Right hindlimb (tissue), 1 donor: ENCODE measurements at regions not wholly inside any gene's neighbourhood (a gene's known extent, or its start where the extent isn't known, plus 50 kb on each side); places are given as distances from the start of the nearest gene placed in this dataset.

Experiments
- DNase-seq: peaks from one replicate; pipeline ENCODE4 v3.0.0-alpha.2; 2018

DNA sequence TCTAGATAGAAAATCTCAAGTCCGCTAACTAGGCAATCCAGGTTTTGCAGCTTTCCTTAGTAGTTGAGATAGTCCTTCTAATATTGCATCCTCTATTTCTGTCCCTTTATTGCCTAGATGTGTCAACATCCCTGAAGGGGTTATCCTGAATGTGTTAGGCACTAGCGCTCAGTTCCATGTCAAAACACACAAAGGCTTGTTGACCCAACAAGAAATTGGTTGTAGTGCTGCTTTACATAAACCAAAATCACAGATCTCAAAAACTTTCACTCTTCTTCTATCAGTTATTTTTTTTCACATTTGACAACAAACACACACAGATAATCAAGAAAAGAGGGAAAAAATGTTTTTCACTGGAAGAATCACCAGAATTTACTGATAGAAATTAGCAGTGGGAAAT lies 51.4 kb upstream of the SOX2 start:
- no peak for DNase-seq

DNA sequence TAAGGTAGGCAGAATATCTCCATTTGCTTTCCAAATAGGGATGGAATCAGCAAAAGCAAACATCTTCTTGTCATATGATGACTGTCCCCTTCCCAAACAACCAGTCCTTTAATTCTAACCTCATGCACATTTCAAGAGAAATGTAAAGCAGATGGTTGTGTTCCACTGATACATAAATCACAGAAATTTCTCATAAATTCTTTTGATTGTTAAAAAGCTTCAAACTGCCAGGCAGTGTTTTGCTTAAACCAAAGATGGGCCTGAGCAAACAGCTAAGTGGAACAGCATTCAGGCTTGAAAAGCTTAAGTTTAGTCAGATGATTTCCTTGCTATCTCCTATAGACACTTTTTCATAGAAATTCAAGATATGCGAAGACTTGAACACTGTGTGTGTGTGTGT lies 74.3 kb upstream of the SOX2 start:
- no peak for DNase-seq

DNA sequence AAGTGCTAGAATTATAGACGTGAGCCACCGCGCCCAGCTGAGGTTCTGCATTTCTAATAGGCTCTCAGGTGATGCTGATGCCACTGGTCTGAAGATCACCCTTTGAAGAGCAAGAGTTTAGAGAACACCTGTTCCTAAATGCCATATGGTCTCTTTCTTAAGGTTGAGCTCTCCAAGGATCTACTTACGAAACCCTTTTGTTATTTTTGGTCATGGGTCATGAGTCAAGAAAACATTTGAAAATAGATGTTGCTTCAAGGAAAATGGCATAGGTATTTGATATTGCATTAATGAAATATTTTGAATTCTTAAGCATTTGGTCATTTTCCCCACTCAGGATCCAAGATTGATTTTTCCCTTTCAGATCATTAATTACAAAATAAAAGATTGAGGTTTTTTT lies 74.7 kb upstream of the SOX2 start:
- DNase-seq = no peak

DNA sequence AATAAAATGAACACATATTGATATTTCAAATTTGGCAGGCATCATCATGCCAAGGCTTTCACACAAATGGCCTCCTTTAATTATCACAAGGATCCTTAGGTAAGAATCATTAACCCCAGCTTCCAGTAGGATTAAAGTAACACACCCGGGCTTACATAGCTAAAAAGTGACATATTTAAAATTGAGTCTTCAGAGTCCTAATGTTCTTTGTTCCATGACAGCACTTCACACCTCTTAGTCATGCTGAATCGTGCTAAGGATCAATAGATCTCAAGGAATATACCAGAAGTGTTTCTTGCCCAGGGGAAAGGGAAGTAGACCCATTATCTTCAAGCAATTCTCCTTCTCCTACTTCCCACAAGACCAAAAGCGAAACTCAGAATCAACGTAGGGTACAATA lies 76.6 kb upstream of the SOX2 start:
- no peak for DNase-seq

DNA sequence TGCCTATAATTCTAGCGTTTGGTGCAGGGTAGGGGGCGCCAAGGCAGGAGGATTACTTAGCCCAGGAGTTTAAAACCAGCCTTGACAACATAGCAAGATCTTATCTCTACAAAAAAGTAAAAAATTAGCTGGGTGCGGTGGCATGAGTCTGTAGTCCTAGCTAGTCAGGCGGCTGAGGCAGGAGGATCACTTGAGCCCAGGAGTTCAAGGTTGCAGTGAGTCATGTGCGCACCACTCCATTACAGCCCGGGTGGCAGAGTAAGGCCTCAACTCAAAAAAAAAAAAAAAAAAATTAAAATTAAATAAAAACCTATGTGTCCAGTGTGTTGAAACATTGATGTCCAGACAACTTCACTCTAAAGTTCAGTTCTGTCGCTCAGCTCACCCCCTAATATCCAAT lies 78.2 kb upstream of the SOX2 start:
- DNase-seq = no peak

DNA sequence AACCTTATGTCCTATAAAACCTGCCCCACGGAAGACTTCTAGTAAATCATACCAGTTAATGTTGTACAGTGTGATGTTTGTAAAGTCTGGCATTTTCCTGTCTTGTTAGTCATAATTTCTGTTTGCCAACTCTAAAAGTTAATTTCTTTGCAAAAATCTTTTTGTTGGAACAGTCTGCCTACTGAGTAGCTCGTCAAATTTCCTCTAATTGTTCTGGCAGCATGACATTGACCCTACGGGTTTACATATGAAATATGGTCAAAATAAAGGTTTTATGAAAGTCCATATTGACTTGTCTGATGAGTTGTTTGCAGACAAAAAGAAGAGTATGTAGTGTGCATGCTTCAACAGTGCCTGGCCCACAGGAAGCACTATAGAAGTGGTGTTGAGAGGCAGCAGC lies 79.8 kb upstream of the SOX2 start:
- no peak for DNase-seq

DNA sequence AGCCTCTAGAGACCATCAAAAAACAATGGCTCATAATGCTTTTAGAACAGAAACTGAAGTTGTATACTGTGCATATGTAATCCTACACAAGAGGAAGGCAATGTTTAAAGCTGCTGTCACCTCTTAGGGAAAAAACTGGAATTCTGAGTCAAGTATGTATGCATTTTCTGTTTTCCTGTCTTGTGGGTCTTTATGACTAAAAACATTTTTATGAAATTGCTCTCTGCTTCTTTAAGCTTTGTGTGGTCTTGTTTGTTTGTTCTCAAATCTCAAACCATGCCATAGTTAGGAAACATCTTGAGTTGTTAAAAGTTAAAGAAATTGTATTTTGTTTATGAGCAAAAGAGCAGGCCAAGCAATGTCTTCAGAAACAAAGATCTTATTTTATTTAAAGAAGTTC lies 80.9 kb upstream of the SOX2 start:
- DNase-seq = no peak

DNA sequence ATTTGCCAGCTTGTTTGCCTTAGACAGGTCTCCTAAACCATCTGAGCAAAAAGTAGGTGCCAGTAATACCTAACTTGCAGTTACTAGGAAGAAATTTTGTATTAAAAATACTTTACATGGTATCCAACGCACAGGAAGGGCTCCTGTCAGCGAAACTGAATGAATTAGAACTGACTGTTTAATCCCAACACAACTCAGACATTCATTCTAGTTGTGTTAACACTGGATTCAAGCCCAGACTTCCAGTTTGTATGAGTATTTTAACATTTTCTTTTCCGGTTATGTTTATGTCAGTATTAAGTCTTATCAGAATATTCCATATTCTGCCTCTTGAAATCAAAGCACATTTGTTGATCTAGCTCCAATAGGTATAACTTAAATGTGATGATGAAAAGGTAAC lies 82.0 kb upstream of the SOX2 start:
- DNase-seq = no peak

DNA sequence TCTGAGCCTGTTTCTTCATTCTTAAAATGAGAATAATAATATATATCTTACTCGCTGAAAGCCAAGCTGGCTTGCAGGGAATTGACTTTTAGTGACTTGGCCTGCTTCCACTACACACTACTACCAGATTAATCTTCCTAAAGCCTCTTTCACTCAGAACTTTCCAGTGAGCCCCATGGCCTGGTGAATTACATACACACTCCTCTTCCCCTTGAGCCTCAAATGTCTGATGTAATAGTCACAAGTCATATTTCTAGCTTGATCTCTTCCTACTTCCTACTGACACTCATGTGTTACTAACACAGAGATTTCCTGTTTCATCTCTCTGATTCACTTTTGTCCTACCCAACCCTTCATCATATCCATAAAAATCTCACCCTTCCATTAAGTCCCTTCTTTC lies 82.7 kb upstream of the SOX2 start:
- DNase-seq = no peak

DNA sequence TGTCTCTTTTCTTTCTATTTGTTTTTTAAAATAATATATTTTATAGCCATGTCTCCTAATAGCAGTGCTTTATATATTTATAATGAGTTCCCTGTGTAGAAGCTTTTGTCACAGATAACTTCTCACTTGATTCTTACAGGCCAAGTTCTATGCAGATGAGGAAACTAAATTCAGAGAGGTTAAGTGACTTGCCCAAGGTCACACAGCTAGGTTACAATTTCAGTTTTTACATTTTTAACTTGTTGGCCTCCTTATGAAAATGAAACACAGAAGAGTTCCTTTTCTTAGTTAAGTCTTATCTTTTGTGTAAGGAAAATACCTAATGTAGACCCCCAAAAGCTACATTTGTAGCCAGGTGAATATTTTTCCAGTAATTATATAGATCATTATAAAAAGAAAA lies 83.3 kb upstream of the SOX2 start:
- DNase-seq = no peak

DNA sequence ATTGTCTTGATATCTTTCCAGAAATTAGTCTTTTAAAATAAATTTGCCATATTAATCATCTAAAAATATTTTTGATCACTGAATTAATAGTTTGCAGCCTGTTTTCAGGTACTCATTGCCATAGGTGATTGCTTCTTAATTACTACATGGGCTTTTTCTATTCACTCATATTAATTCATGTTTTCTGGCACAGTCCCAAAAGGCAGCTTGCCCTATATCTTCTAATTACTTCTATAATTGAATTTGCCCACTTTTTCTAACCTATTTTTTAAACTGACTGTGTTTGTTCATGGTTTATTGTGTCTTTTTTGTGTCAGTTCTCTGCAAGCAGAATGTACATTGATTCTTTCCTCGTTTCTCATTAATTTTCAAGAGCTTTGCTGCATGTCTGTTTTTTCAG lies 85.7 kb upstream of the SOX2 start:
- no peak for DNase-seq

DNA sequence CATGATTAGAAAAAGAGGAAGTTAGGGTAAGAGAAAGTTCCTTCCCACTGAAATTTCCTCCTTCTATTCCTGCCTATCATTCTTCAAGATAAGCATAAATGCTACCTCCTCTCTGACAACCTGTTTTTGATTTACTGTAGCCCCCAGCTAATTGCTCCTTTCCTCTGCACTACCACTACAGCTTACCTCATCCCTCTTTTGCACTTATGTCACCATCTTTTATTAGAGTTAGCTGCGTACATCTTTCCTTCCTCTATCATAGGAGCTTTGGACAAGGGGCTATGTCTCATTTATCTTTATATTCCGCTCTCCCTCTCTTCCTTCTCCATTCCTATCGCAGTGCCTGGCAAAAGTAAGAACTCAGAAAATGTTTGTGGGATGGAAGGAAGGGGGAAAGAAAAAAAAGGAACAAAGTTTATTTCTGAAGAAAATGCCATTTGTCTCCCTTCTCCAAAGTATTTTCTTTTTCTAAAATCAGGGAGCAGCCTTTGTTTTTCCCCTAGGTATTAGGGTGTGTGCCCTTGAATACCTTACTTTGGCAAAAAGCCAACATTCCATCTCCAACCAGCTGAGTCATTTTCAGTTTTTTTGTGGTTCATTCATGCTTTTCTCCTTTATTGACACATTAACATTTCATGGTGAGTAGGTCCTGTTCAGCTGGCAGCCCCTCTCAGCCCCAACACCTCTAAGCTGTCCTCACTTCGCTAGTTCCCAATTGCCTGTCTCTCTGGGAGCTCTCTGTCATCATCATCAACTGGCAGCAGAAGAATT lies 87.6 kb upstream of the SOX2 start:
- DNase-seq = no peak

DNA sequence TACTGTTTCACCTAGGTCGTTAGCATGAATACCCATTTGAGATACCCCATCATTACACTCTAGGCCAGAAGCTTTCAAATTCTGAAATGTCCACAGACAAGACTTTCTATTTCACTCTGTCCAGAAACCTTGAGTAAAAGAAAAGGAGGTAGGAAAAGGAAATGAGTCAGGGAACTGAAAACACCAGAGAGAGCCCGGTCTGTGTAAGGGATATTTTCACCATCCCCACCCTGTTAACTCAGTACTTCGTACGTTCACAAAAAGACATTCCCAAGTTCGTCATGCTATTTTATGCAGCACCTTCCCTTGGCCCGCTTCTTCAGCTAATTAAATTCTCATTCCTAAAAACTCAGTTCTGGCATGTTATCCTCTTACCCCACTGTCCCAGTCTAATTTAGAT lies 89.4 kb upstream of the SOX2 start:
- DNase-seq = no peak

DNA sequence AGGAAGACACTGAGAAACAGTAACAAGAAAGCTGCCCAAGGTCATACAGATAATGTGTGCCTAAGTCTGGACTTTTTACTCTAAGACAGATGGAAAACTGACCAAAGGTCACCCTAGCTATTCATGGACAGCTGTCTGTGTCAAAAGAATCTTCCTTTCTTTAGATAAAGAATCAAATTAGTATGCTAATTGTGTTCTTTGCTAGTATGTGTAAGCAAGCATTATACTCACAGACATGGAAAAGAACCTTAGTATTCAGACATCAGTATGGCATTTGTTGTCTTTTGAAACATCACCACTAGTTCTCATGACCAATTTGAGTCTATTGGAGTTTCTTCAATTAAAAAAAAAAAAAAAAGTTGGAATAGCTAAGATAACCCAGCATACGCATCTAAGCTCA lies 91.8 kb upstream of the SOX2 start:
- no peak for DNase-seq

DNA sequence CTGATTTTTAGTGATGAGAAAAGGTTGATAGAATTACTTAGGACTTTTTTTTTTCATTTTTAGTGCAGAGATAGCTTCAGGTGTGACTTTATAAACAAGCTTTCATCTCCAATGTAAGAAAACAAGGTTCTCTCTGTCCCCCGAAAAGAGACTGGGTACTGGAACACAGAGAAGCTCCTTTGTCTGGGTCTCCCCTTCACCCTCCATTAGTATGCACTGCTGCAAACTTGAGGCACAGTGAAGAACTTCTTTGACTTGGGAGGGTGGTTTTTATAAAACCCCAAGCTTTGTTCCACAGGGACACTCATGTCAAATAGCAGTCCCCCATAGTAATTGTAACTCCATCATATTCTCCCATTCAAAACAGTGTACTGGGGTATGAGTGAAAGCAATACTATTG lies 93.5 kb upstream of the SOX2 start:
- DNase-seq = no peak

DNA sequence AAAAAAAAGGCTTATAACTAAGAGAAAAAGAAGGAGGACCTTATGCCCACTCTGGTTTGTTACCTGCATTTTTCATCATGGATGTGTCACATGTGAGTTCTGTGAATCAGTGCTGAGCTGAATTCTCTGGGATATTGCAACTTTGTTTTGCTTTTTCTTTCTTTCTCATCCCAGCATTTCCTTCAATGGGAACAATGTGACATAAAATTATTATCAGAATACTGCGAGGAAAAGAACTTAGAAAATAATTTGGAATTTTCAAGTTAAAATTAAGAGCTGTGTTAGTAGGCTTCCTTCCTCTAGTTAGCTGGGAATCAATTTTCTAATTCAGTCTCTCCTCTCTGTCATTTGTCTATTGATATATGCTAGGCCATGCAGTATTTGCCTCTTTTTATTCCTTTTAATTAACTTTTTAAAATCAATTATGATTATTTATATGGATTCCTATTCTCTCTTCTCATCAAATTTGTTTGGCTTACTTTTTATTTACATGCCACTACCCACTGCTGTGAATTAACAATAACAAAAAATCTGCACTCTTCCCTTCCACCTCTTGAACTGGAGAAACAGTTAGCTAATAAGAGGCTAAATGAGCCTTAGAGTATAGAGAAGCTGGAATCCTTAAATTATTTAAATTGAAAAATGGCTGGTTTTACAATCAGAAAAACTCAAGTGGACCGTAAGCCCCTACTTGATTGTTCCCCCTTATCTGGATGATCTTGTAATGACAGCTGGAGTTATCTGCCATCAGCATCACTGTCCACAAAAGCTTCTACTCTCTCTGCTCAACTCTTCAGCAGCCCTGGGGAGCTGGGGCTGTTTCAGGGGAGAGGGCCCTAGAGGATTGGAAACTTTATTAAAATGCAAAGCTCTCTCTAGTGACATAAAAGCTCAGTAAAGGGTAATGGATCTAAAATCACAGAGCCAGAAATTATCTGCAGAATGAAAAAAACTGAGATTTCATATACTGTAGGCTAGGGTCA lies 95.3 kb upstream of the SOX2 start:
- no peak for DNase-seq

DNA sequence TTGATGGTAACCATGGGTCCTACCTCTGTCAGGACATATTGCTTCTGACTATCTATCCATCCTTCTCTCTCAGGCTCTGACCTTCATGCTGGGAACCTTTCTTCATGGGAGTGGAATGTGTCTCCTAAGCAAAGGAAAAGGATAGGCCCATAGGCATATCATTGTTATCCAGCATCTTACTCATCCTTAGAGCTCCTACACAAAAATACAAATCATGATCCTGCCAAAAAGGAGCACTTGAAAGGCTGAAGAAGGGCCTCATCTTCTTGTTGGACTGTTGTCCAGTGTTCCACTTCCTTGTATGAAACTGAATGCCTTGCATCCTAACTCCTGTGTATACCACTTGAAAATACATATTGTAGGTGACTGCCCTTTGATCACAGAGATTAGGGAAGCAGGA lies 96.1 kb upstream of the SOX2 start:
- no peak for DNase-seq

DNA sequence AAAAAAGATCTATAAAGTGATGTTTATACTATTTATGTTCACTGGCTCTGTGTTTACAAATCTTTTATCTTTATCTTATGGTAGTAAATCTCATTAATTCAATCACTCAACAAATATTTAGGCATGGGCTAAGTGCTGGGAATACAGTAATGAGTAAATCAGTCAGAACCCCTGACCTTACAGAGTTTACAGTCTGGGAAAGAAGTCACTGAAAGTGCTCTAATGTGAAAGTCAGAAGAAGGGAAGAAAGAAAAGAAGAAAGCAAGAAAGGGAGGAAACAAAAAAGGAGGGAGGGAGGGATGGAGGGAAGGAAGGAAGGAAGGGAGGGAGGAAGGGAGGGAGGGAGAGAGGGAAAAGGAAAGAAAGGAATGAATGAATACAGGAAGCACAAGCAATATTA lies 96.8 kb upstream of the SOX2 start:
- no peak for DNase-seq

DNA sequence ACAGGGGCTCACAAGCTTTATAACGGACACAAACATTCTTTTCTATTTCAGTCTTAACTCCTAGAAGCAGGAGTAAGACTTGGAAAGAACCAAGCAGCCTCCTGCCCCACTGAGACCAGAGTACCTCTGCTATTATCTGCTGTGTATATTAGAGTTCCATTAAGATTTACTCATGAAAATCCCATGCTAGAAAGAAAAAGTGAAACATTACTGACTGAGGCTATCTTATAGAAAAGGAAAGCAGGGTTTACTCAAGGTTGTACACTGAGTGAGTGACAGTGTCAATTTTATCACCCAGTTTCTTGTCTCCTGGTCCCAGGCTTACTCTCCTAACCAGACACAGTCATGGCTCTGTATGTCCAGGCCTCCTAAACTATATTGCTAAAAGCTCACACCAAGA lies 97.9 kb upstream of the SOX2 start:
- no peak for DNase-seq

DNA sequence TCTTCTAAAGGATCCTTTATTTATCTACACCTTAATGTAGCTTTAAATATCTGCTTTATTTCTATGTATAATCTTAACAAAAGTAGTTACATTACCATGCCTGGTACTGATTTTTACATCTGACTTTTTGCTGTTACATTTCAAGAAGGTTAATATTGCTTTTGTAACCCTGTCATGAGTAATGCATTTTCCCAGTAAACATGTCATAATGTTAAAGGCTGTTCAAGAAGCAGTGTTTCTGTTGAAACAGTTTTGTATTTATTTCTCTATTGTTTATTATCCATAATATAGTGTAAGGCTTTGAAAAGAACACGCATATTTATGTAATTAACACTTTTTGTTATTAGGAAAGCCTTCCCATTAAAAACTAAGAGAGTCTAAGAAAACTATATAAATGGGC lies 98.5 kb upstream of the SOX2 start:
- no peak for DNase-seq

DNA sequence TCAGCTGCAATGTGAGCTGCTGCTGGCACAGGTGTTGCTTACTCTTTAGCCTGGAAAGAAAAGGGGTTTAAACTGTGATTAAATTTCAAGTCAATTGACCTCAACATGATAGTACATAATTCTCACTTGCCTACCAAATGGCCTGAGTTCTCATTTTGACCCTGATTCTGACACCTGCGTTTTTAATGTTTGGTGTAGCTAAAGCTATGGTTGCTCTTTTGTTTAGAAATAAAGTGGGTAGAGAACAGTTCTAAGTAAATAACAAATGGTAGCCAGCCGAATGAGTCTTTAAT lies 100.8 kb upstream of the SOX2 start:
- DNase-seq = no peak

DNA sequence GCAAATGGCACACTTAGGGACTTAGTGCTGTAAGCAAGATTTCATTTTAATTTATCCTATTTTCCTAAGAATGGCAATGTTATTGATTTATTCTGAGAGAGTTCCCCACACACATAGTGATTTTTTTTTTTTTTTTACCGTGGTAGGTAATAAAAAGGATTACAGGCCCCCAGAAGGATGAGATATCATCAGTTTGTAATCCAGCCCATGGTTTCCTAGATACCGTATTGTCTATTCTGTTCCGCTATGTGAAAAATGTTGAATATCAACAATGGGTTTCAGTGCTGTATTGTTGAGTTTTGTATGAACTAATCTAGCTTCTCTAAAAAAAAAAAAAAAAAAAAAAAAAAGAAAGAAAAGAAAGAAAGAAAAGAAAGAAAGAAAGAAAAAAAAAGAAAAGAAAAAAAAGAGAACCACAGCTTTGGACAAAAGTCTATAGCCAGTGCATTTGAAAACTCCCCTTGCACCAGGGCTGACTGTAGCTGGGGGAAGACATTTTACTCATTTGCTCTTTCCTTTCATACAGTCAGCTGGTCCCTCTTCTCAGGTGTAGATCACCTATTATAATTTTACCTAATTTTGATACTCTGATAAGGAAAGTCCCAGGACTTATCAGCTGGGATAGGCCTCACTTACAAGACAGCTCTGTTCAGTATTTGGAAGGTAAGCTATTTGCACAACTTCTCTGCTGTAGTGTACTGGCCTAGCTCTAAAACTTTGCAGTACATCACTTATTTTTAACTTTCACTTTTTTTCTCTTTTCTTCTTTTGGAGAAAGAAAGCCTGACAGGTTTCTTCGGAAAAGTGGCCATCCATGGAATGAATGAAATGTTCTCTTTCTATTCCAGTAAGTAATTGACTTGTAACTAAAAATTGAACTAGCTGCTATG lies 101.4 kb upstream of the SOX2 start:
- DNase-seq = no peak

DNA sequence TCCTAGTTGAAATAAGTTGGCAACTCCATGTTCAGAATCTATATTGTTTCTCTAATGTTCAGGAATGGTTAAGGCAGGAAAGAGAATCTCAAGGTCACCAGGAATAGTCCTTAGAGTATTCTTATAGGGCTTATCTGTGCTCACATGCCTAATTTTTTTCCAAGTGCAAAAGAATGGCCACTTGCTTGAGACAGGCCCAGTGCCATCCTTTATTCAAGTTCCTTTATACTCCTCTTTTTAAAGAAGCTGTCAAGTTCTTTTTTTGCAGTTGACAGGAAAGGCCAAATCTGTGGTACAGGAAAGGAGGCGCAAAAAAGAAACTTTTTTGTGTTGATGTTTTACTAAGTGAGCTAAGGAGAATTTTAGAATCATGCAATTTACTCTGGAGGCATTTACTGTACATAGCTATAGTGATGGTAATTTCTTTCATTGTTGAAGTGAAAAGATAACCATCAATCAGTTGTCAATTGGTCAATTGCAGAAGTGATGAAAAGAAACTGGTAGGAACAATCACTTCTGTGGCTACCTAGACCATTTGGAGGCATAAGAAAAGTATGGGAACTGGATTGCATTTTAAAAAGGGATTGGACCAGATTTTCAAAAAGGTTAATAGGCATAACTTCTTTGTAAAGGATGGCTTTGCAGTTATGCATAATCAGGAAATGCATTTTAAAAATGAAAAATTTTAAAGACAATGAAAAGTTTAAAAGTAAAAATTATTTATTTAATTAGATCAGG lies 102.5 kb upstream of the SOX2 start:
- DNase-seq = no peak
